Activated T-cell treated with anti-CD3 and anti-CD28 coated beads, Interleukin-2, amount 50 U/mL, for 48 hours (primary cell): ENCODE measurements at regions not wholly inside any gene's neighbourhood (a gene's known extent, or its start where the extent isn't known, plus 50 kb on each side); places are given as distances from the start of the nearest gene placed in this dataset.

Experiments
- DNase-seq, 2 experiments: peaks; one replicate each; pipeline ENCODE4 v3.0.0-alpha.2; 2020

- no peak for DNase-seq
Measured at GRCh38 chr20:48194583-48194982, 409.3 kb upstream of the SULF2 start.

GRCh38 chr20:48193627-48194425, 408.5 kb upstream of the SULF2 start:
- DNase-seq, result no peak

GRCh38 chr20:48192109-48192508, 406.8 kb upstream of the SULF2 start:
- no peak for DNase-seq

- DNase-seq, result no peak
Measured at GRCh38 chr20:48191200-48191599, 405.9 kb upstream of the SULF2 start.

GRCh38 chr20:48190757-48191156, 405.5 kb upstream of the SULF2 start:
- no peak for DNase-seq

GRCh38 chr20:48189181-48189580, 403.9 kb upstream of the SULF2 start:
- no peak for DNase-seq

- DNase-seq, result no peak
Measured at GRCh38 chr20:48187851-48188250, 402.6 kb upstream of the SULF2 start.

GRCh38 chr20:48186915-48187314, 401.6 kb upstream of the SULF2 start:
- no peak for DNase-seq

- DNase-seq, result no peak
Measured at GRCh38 chr20:48186447-48186846, 401.2 kb upstream of the SULF2 start.

- DNase-seq, result no peak
Measured at GRCh38 chr20:48184229-48184628, 398.9 kb upstream of the SULF2 start.

GRCh38 chr20:48181261-48181935, 396.1 kb upstream of the SULF2 start:
- no peak for DNase-seq

GRCh38 chr20:48180618-48181017, 395.3 kb upstream of the SULF2 start:
- no peak for DNase-seq

GRCh38 chr20:48180024-48180423, 394.7 kb upstream of the SULF2 start:
- no peak for DNase-seq

GRCh38 chr20:48178633-48179032, 393.4 kb upstream of the SULF2 start:
- no peak for DNase-seq

GRCh38 chr20:48177058-48177457, 391.8 kb upstream of the SULF2 start:
- no peak for DNase-seq

- no peak for DNase-seq
Measured at GRCh38 chr20:48176139-48176538, 390.9 kb upstream of the SULF2 start.

- no peak for DNase-seq
Measured at GRCh38 chr20:48175261-48175660, 390.0 kb upstream of the SULF2 start.

- DNase-seq, result no peak
Measured at GRCh38 chr20:48172357-48172702, 387.0 kb upstream of the SULF2 start.

GRCh38 chr20:48171626-48172356, 386.5 kb upstream of the SULF2 start:
- no peak for DNase-seq

- no peak for DNase-seq
Measured at GRCh38 chr20:48171071-48171470, 385.8 kb upstream of the SULF2 start.

GRCh38 chr20:48170625-48171024, 385.3 kb upstream of the SULF2 start:
- DNase-seq, result no peak

- DNase-seq, result no peak
Measured at GRCh38 chr20:48169650-48170225, 384.5 kb upstream of the SULF2 start.

GRCh38 chr20:48166082-48166835, 381.0 kb upstream of the SULF2 start:
- no peak for DNase-seq
